HuH-7.5 (cell line): ENCODE measurements at regions not wholly inside any gene's neighbourhood (a gene's known extent, or its start where the extent isn't known, plus 50 kb on each side); places are given as distances from the start of the nearest gene placed in this dataset.

Experiments used
- DNase-seq: peaks from one replicate; pipeline ENCODE4 v3.0.0; 2011; ENCODE audit warnings: low spot score

DNA sequence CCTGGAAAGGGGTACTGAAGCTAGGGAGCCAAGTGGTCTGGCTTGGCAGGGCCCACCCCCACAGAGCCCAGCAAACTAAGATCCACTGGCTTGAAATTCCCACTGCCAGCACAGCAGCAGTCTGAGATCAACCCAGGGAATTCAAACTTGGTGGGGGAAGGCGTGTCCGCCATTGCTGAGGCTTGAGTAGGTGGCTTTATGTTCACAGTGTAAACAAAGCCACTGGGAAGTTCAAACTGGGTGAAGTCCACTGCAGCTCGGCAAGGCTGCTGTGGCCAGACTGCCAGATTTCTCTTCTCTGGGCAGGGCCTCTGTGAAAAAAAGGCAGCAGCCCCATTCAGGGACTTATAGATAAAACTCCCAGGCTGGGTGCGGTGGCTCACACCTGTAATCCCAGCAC is 58.9 kb downstream of the TFDP3 start:
- DNase-seq, result no peak

DNA sequence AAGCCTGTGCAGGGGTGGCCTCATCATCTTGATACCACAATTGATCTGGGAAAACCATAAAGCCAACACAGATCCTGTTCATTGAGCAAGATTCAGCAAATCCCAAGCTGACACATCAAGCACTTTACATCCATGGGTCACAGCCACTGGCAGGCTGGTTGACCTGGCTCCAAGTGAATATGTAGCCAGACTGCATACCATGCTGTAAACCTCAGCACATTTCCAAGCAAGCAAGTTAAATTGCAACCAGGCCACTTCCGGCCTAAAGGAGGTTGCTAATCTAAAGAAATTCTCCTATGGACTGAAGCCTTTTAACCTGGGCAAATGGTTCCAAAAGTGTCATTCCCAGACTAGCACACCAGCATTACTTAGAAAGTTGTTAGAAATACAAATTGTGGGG is 54.4 kb upstream of the USP26 start:
- DNase-seq, result peak; percentile 5

DNA sequence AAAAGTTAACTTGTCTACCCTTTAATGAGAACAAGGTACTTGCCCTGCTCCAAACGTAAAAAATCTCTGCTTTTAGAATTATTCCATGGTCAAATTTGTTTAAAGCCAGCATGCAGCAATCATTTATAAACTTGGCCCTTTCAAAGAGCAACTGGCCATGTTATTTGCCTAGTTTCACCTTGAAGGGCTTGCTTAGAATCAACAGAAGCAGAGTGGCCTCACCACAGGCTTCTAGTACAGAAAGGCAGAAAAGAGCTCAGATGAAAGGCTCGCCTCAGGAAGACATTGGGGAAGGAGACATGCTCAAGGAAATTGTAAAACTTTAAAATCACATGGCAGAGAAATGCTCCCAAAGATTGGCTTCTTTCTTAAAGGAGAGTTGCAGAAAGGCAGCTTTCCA is 53.8 kb upstream of the USP26 start:
- no peak for DNase-seq
